A549 (cell line): ENCODE measurements at regions not wholly inside any gene's neighbourhood (a gene's known extent, or its start where the extent isn't known, plus 50 kb on each side); places are given as distances from the start of the nearest gene placed in this dataset.

Experiments used
- ATAC-seq, 2 experiments: fragments of 200-7000 bp in 1 of 2; fragments of >200 bp in 1 of 2; cut with Nextera tagmentation in 1 of 2; cut with Tn5 transposase in 1 of 2; 3 replicates each; pipeline versions ENCODE4 v1.8.0 to v1.9.1; 2018 to 2020; ENCODE audit warnings: mild to moderate bottlenecking in 1 of 2, moderate library complexity in 1 of 2
- CTCF ChIA-PET: fragments of 300-600 bp; sonication (Branson Sonifier 250); formaldehyde crosslinking; extraction: SDS; loops from one replicate; lab custom pipeline; 2021; ENCODE audit warnings: antibody characterized with exemption, inconsistent platforms; lab: Yijun Ruan, JAX
- POLR2A ChIA-PET: fragments of 350-600 bp; formaldehyde crosslinking; extraction: SDS; loops from one replicate; lab custom pipeline; 2021; ENCODE audit warnings: antibody characterized with exemption, inconsistent platforms; lab: Yijun Ruan, JAX
- DNase-seq, 2 experiments: peaks; one replicate each; pipeline versions ENCODE4 v3.0.0 to v3.0.0-alpha.2; 2011 to 2016; ENCODE audit warnings: low read depth in 1 of 2, low spot score in 1 of 2
- FAIRE-seq: peaks from 2 replicates; lab custom pipeline; 2011; peaks lifted over from hg19 to GRCh38; lab: Jason Lieb, UNC
- H3K27ac ChIP-seq, 2 experiments: fragments of >200 bp; sonication (Bioruptor Twin); formaldehyde crosslinking; 3 replicates each; pipeline ENCODE4 v1.5.1; 2016 to 2017
- H3K4me1 ChIP-seq: fragments of >200 bp; sonication (Bioruptor Twin); formaldehyde crosslinking; 3 replicates; pipeline ENCODE4 v1.6.1; 2016
- H3K4me2 ChIP-seq: fragments of >200 bp; sonication (Bioruptor Twin); formaldehyde crosslinking; 3 replicates; pipeline ENCODE4 v1.6.1; 2016
- H3K4me3 ChIP-seq: fragments of >200 bp; sonication (Bioruptor Twin); formaldehyde crosslinking; 3 replicates; pipeline ENCODE4 v1.5.1; 2016
- H3K9me3 ChIP-seq: fragments of >200 bp; sonication (Bioruptor Twin); formaldehyde crosslinking; 3 replicates; pipeline ENCODE4 v1.6.1; 2016
- ATOH8 ChIP-seq: fragments of 250-450 bp; sonication (Bioruptor Pico); IDR thresholded peaks from 2 replicates; pipeline ENCODE4 v1.5.0; 2020; ENCODE audit warnings: low read depth, mild to moderate bottlenecking, moderate library complexity
- BHLHE40 ChIP-seq: IDR thresholded peaks from 2 replicates; pipeline ENCODE4 v1.6.1; 2012; ENCODE audit warnings: low read depth, low read length, inconsistent platforms
- CHD2 ChIP-seq: fragments of 150-350 bp; IDR thresholded peaks from 2 replicates; pipeline ENCODE4 v1.6.1; 2014; ENCODE audit warnings: low read length; ENCODE audit not compliant: partially characterized antibody
- CHD4 ChIP-seq: fragments of 200-600 bp; sonication (generic); IDR thresholded peaks from 2 replicates; pipeline ENCODE4 v1.6.1; 2016; ENCODE audit warnings: antibody characterized with exemption, mild to moderate bottlenecking, borderline replicate concordance
- FOSB ChIP-seq: fragments of 250-450 bp; sonication (Bioruptor Pico); IDR thresholded peaks from 2 replicates; pipeline ENCODE4 v1.5.0; 2020; ENCODE audit warnings: mild to moderate bottlenecking, moderate library complexity
- FOSL2 ChIP-seq, 2 experiments: fragments of 450-650 bp in 1 of 2; fragments of >200 bp in 1 of 2; sonication (Bioruptor Twin) in 1 of 2; formaldehyde crosslinking; IDR thresholded peaks; 2 replicates each; pipeline versions ENCODE4 v1.5.0 to v1.6.1; 2016 to 2020; ENCODE audit warnings: mild to moderate bottlenecking in 1 of 2, moderate library complexity in 1 of 2
- HMGXB4 ChIP-seq: fragments of 250-450 bp; sonication (Bioruptor Pico); IDR thresholded peaks from 2 replicates; pipeline ENCODE4 v1.5.0; 2021; ENCODE audit warnings: mild to moderate bottlenecking, moderate library complexity, borderline replicate concordance
- HOXB13 ChIP-seq: fragments of 250-450 bp; sonication (Bioruptor Pico); IDR thresholded peaks from 2 replicates; pipeline ENCODE4 v1.5.0; 2020; ENCODE audit warnings: low read depth, mild to moderate bottlenecking, moderate library complexity
- MAFK ChIP-seq: fragments of 450-650 bp; IDR thresholded peaks from 2 replicates; pipeline ENCODE4 v1.6.1; 2014; ENCODE audit not compliant: partially characterized antibody
- MAX ChIP-seq: IDR thresholded peaks from 2 replicates; pipeline ENCODE4 v1.6.1; 2012
- NR3C1 ChIP-seq: fragments of >200 bp; sonication (Bioruptor Twin); formaldehyde crosslinking; IDR thresholded peaks from 3 replicates; pipeline ENCODE4 v1.6.1; 2017
- PBX3 ChIP-seq: IDR thresholded peaks from 2 replicates; pipeline ENCODE4 v1.6.1; 2012
- POLR2A ChIP-seq: IDR thresholded peaks from 2 replicates; pipeline ENCODE4 v1.6.1; 2012; ENCODE audit warnings: mild to moderate bottlenecking, low read length
- RCOR1 ChIP-seq: fragments of 150-350 bp; IDR thresholded peaks from 2 replicates; pipeline ENCODE4 v1.6.1; 2014; ENCODE audit warnings: antibody characterized with exemption, low read length, low read depth
- REST ChIP-seq: fragments of 200-600 bp; sonication (generic); IDR thresholded peaks from 2 replicates; pipeline ENCODE4 v1.6.1; 2016; ENCODE audit warnings: antibody characterized with exemption, mild to moderate bottlenecking, moderate library complexity
- RNF2 ChIP-seq: fragments of 200-600 bp; sonication (generic); IDR thresholded peaks from 2 replicates; pipeline ENCODE4 v1.6.1; 2016; ENCODE audit warnings: low read depth, mild to moderate bottlenecking, antibody characterized with exemption, moderate library complexity, borderline replicate concordance
- TP53 ChIP-seq: fragments of 250-450 bp; sonication (Bioruptor Pico); IDR thresholded peaks from 2 replicates; pipeline ENCODE4 v1.5.0; 2021; ENCODE audit warnings: mild to moderate bottlenecking, moderate library complexity
- USF2 ChIP-seq: fragments of 450-650 bp; IDR thresholded peaks from 2 replicates; pipeline ENCODE4 v1.6.1; 2014; ENCODE audit warnings: antibody characterized with exemption
- WGBS: methylation state at CpG from one replicate; pipeline ENCODE4 v1.1.6; 2017; ENCODE audit errors: missing lambda C conversion rate; 5-methylcytosine and 5-hydroxymethylcytosine counted together

GRCh38 chr6:8820313-8820712 is 385.0 kb upstream of the SLC35B3 start:
- FAIRE-seq (no peak), DNase-seq (no peak), ATAC-seq (no peak)
- no peaks in the 10 kb centered on the region for H3K9me3 ChIP-seq
- H3K4me3 ChIP-seq = no peak overlapping the region
- CTCF ChIA-PET = no interaction called here
- no peak overlapping the region for H3K4me2 ChIP-seq
- H3K4me1 ChIP-seq = no peaks in the 10 kb centered on the region
- POLR2A ChIA-PET = no interaction called here
- no peak for TF ChIP-seq FOSB (CRISPR knock-in tag)
- no peak for TF ChIP-seq PBX3
- TF ChIP-seq HOXB13 (CRISPR knock-in tag) = no peak
- TF ChIP-seq MAFK = peak; percentile 44
- TF ChIP-seq POLR2A = no peak
- TF ChIP-seq REST = no peak
- TF ChIP-seq BHLHE40 = no peak
- TF ChIP-seq CHD2 = no peak
- TF ChIP-seq TP53 (CRISPR knock-in tag) = no peak
- no peak overlapping the region for H3K27ac ChIP-seq

GRCh38 chr6:8819446-8819845 is 384.1 kb upstream of the SLC35B3 start:
- ChIA-PET CTCF (no interaction called here), POLR2A (no interaction called here)
- DNase-seq = no peak
- Histone ChIP-seq H3K9me3 (no peaks in the 10 kb centered on the region), H3K4me2 (no peak overlapping the region), H3K4me3 (no peak overlapping the region), H3K27ac (no peak overlapping the region), H3K4me1 (no peaks in the 10 kb centered on the region)
- FAIRE-seq = no peak
- no peak for ATAC-seq
- TF ChIP-seq CHD4 = no peak
- no peak for TF ChIP-seq NR3C1
- TF ChIP-seq FOSL2 (IDR thresholded peaks at IDR 0.05) = no peak
- no peak for TF ChIP-seq FOSL2 (CRISPR knock-in tag; IDR thresholded peaks at IDR 0.05)
- 25% methylated on average over 5 of the region's 5 CpGs for WGBS

GRCh38 chr6:8814440-8815000 is 379.2 kb upstream of the SLC35B3 start:
- DNase-seq (no peak), ATAC-seq (no peak), FAIRE-seq (no peak)
- Histone ChIP-seq H3K4me1 (no peaks in the 10 kb centered on the region), H3K9me3 (no peaks in the 10 kb centered on the region), H3K27ac (no peak overlapping the region), H3K4me2 (no peak overlapping the region), H3K4me3 (no peak overlapping the region)
- CTCF ChIA-PET = no interaction called here
- TF ChIP-seq RCOR1 (no peak), USF2 (peak; percentile 73)
- POLR2A ChIA-PET = no interaction called here
- 3% methylated on average over 1 of the region's 1 CpG for WGBS

GRCh38 chr6:8810325-8810724 is 375.0 kb upstream of the SLC35B3 start:
- ATAC-seq (no peak), FAIRE-seq (no peak), DNase-seq (no peak)
- TF ChIP-seq HMGXB4 (CRISPR knock-in tag) (no peak), ATOH8 (CRISPR knock-in tag) (no peak), MAX (no peak), CHD4 (no peak), RNF2 (no peak)
- no peak overlapping the region for H3K4me2 ChIP-seq
- H3K4me1 ChIP-seq = no peaks in the 10 kb centered on the region
- no peak overlapping the region for H3K27ac ChIP-seq
- CTCF ChIA-PET = no interaction called here
- POLR2A ChIA-PET = no interaction called here
- H3K4me3 ChIP-seq = no peak overlapping the region
- WGBS = 47% methylated on average over 4 of the region's 4 CpGs
- H3K9me3 ChIP-seq = no peaks in the 10 kb centered on the region
